Adipocyte (in vitro differentiated cells): ENCODE measurements at regions not wholly inside any gene's neighbourhood (a gene's known extent, or its start where the extent isn't known, plus 50 kb on each side); places are given as distances from the start of the nearest gene placed in this dataset.
A peak's percentile ranks its signal among the peaks of the same experiment; 100 is the strongest.

Experiments used
- DNase-seq: peaks from one replicate; pipeline ENCODE4 v3.0.0-alpha.2; 2015; ENCODE audit warnings: low read depth
- H3K27me3 ChIP-seq: replicated peaks from 2 replicates; pipeline ENCODE4 v1.7.0; 2013; ENCODE audit warnings: mild to moderate bottlenecking, low read length, moderate library complexity; ENCODE audit not compliant: control insufficient read depth, insufficient read depth
- H3K36me3 ChIP-seq: 2 replicates; pipeline ENCODE4 v1.7.0; 2013; ENCODE audit warnings: low read length, mild to moderate bottlenecking, moderate library complexity; ENCODE audit not compliant: control insufficient read depth, insufficient read depth, severe bottlenecking
- H3K4me1 ChIP-seq: 2 replicates; pipeline ENCODE4 v1.7.0; 2013; ENCODE audit warnings: mild to moderate bottlenecking, low read length, moderate library complexity; ENCODE audit not compliant: control insufficient read depth, insufficient read depth
- H3K4me3 ChIP-seq: 2 replicates; pipeline ENCODE4 v1.7.0; 2013; ENCODE audit warnings: mild to moderate bottlenecking, low read length, moderate library complexity
- H3K9ac ChIP-seq: 2 replicates; pipeline ENCODE4 v1.7.0; 2013; ENCODE audit warnings: mild to moderate bottlenecking, low read length, moderate library complexity
- H3K9me3 ChIP-seq: 2 replicates; pipeline ENCODE4 v1.7.0; 2013; ENCODE audit warnings: mild to moderate bottlenecking, low read length, moderate library complexity; ENCODE audit not compliant: control insufficient read depth

DNA sequence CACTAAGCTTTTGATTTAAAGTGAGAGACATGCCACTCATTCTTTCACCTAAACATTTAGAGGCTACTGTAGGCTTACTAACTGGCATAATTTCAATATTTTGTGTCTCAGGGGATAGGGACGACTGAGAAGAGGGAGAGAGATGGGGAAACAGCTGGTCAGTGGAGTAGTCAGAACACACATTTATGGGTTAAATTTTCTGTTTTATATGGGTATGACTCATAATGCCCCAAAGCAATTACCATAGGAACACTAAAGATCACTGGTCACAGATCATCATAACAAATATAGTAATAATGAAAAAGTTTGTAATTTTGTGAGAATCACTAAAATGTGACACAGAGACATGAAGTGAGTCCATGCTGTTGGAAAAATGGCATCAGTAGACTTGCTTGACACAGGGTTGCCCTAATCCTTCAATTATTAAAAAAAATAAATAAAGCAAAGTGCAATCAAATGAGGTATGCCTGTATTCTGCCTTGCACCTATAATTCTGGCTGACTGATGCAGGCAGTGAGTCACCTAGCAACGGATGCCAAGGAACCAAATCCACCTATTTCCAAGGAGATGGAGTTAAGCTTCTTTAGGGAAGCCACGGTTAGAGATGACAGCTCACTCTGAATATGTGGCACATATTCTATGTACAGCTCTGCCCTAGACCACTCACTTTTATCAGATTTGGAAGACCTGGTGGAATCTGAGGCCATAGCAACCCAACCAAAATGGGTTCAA is 166.1 kb downstream of the MARCHF11 start:
- H3K4me1 ChIP-seq: no peaks in the 10 kb centered on the region
- no peak for DNase-seq
- H3K9ac ChIP-seq: no peak overlapping the region
- H3K27me3 ChIP-seq: no peaks in the 10 kb centered on the region
- no peak overlapping the region for H3K4me3 ChIP-seq
- H3K9me3 ChIP-seq: peaks cover 23% of the 10 kb centered on the region
- H3K36me3 ChIP-seq: no peaks in the 10 kb centered on the region

DNA sequence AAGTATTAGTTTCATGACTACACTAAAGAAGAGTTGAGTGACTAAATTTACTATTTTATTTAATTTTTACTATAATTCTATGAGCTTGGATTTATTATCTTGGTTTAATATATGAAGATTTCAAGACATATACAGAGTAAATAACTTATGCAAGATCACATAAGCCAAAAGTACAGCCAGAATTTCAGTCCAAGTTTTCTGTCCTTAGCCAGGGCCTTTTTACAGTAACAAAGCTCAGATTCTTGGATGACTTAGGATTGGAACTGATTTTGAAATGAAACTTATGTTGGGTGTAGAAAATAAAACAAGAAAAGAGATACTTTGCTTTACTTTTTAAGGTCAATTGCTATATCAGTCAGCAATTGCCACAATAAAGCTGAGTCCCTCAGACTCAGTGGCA is 170.3 kb downstream of the MARCHF11 start:
- Histone ChIP-seq H3K36me3 (no peaks in the 10 kb centered on the region), H3K4me1 (no peaks in the 10 kb centered on the region), H3K4me3 (no peak overlapping the region), H3K9ac (no peak overlapping the region), H3K9me3 (peaks cover 17% of the 10 kb centered on the region), H3K27me3 (no peaks in the 10 kb centered on the region)
- no peak for DNase-seq

DNA sequence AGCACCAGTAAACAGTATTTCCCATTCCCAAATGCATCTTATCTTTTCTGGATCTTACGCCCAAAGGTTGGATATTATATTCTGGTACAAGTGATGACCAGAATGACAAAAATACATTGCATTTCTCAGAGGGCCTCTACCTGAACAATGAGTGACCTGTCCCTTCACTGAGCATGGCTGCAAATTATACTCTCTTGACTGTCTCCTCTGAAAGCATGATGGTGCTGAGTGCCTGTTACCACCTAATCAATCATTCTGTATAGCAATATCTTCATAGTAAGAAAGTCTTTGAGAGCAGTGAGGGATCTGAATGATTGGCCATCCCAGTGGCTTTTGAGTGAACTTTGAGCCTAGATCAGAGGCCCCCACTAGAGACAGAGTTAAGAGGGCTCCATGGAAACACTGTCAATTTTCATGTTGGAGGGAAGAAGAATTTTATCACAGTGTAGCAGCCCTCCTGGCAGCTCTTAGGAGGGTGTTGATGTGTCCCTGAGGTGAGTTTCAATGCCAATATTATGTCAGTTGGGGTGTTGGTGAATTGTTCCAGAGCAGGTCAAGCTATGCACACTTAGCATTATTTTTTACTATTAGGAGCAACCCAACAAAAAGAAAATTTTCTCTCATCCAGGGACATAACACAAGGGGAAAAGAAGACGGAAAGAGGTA is 171.7 kb downstream of the MARCHF11 start:
- H3K4me3 ChIP-seq: no peak overlapping the region
- H3K4me1 ChIP-seq: no peaks in the 10 kb centered on the region
- no peaks in the 10 kb centered on the region for H3K36me3 ChIP-seq
- H3K27me3 ChIP-seq: no peaks in the 10 kb centered on the region
- H3K9ac ChIP-seq: no peak overlapping the region
- DNase-seq: no peak
- peaks cover 17% of the 10 kb centered on the region for H3K9me3 ChIP-seq

DNA sequence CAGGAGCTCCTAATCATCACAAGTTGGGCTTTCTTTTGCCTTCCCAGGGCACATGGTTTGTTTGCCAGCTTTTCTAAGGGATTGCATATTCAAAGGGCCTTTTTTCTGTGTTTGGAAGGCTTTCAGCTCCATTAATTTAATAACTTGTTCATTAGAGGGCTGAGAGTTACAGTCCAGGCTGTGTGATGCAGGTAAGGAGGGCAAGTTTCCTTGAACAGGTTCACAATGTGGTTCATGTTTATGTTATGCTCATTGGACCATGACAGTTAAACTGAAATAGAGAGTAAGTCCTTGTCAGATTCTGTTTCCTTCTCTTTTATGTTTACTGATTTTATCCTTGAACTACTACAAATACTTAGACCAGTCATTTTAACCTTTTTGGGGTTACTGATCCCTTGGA is 174.4 kb downstream of the MARCHF11 start:
- no peak for DNase-seq
- H3K9ac ChIP-seq: no peak overlapping the region
- H3K9me3 ChIP-seq: peaks cover 17% of the 10 kb centered on the region
- H3K4me3 ChIP-seq: no peak overlapping the region
- no peaks in the 10 kb centered on the region for H3K4me1 ChIP-seq
- no peaks in the 10 kb centered on the region for H3K36me3 ChIP-seq
- H3K27me3 ChIP-seq: peaks cover 13% of the 10 kb centered on the region

DNA sequence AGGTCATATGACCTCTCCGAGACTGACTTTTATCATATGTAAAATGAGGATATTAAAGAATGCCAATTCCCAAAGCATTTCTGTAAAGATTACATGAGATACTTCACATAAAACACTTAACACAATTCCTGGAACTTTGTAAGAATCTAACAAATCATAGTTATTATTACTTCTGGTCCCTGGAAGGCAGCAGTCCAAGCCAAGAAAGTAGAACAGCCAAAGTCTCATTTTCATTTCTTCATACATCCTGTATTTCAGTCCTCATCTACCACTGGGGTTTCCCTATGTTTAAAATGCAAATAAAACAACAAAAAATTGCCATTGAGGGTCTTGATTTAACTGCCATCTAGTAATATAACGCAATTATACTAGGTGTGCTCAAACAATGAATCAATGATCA is 179.5 kb downstream of the MARCHF11 start:
- Histone ChIP-seq H3K27me3 (peaks cover 13% of the 10 kb centered on the region), H3K9me3 (peaks cover 6% of the 10 kb centered on the region), H3K4me3 (no peak overlapping the region), H3K4me1 (no peaks in the 10 kb centered on the region), H3K36me3 (no peaks in the 10 kb centered on the region), H3K9ac (no peak overlapping the region)
- DNase-seq: no peak

DNA sequence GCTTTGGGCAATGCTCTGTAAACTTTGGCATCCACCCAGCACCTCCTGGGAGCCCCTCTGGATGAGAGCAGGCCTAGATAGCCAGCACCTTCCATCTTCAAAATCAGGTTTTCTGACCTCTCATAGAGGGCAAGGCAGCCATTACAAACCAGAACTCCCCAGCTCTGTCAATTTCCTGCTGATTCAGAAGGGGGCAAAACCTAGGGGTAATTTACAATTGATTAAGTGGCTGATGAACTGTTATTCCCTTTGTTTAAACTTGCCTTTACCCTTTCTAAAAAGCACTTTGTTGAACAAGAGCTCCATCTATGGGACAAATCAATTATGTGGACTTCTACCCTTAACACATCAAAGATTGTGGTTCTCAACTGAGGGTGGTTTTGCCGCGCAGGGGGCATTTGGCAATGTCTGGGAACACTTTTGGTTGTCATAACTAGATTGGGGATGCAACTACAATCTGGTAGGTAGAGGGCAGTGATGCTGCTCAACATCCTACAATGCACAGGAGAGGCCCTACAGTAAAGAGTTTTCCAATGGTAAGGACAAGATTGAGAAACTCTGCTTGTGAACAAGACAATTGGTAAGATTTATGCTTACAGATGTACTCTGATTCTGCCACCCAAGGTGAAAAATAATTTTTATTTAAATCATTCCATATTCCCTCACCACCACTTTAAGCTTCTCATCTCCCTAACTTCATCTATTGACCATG is 184.1 kb downstream of the MARCHF11 start:
- peak; percentile 75 for DNase-seq
- Histone ChIP-seq H3K36me3 (no peaks in the 10 kb centered on the region), H3K4me3 (no peak overlapping the region), H3K9ac (no peak overlapping the region), H3K4me1 (peaks cover 9% of the 10 kb centered on the region), H3K27me3 (peaks cover 2% of the 10 kb centered on the region), H3K9me3 (peaks cover 21% of the 10 kb centered on the region)

DNA sequence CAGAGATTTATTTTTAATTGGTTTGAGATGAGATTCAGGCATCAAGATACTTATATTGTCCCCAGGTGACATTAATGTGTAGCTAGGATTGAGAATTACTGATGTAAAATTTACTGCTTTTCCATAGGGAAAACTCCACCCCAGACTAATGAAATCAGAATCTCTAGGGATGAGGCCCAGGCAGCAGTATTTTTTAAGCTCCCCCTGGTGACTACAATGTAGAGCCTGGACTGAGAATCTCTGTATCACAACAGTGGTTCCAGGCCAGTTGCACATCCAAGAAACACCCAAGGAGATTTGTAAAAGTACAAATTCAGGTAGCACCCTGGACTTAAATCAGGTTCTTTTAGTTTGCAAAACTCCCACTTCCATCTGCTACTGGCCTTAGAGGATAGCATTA is 185.7 kb downstream of the MARCHF11 start:
- Histone ChIP-seq H3K27me3 (no peaks in the 10 kb centered on the region), H3K9ac (no peak overlapping the region), H3K4me1 (peaks cover 9% of the 10 kb centered on the region), H3K9me3 (peaks cover 27% of the 10 kb centered on the region), H3K36me3 (no peaks in the 10 kb centered on the region), H3K4me3 (no peak overlapping the region)
- DNase-seq: peak; percentile 35

DNA sequence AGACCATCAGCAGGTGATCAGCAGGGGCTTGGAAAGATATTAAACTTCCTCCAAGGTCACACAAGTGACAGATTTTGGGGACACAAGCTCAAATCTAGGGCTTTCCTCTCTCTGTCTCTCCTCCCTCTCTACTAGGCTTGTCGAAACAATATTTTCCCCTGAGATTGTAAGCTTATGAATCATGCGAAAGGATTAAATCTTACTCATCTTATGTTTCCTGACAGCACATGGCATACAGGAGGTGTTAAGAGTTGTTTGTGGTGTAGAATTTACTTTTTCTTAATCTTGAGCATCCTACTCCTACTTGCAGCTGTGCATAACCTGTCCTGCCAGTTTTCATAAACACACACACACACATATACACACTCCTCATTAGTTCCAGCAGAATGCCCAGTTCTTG is 186.3 kb downstream of the MARCHF11 start:
- H3K36me3 ChIP-seq: no peaks in the 10 kb centered on the region
- peak; percentile 31 for DNase-seq
- no peak overlapping the region for H3K9ac ChIP-seq
- peaks cover 9% of the 10 kb centered on the region for H3K4me1 ChIP-seq
- H3K9me3 ChIP-seq: peaks cover 27% of the 10 kb centered on the region
- no peaks in the 10 kb centered on the region for H3K27me3 ChIP-seq
- H3K4me3 ChIP-seq: no peak overlapping the region

DNA sequence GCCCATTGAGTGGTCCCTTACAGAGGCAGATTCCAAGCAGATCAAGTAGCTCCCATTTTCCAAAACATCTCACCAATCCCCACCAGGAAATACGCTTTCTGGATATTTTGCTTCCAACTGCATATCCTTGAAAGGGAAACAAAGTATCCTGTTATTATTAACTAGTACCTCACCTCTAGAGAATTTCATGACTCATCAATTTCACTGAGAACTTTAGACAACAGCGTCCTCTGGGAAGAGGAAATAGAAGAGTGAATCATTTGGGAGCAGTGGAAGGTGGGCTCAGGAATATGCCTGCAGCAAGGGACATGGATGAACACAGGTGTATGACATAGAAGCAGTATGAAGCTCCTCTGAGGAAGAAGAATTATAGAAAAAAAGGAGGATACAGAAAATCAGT is 186.7 kb downstream of the MARCHF11 start:
- Histone ChIP-seq H3K4me1 (peaks cover 9% of the 10 kb centered on the region), H3K27me3 (no peaks in the 10 kb centered on the region), H3K9me3 (peaks cover 27% of the 10 kb centered on the region), H3K4me3 (peak overlapping the region; percentile 13), H3K36me3 (no peaks in the 10 kb centered on the region), H3K9ac (no peak overlapping the region)
- peak; percentile 12 for DNase-seq

DNA sequence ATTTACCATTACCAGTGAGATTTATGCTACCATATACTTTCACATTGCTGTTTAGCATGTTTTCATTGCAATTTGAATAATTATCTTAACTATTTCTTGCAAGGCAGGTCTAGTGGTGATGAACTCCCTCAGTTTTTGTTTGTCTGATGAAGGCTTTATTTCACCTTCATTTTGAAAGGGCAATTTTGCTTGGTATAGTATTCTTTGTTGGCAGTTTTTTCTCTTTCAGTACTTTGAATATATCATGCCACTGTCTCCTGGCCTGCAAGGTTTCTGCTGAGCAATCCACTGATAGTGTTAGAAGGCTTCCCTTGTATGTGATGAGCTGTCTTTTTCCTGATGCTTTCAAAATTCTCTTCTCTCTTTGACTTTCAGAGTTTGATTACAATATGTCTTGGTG is 188.0 kb downstream of the MARCHF11 start:
- no peaks in the 10 kb centered on the region for H3K36me3 ChIP-seq
- H3K27me3 ChIP-seq: no peaks in the 10 kb centered on the region
- no peak overlapping the region for H3K4me3 ChIP-seq
- peaks cover 27% of the 10 kb centered on the region for H3K9me3 ChIP-seq
- no peak for DNase-seq
- no peak overlapping the region for H3K9ac ChIP-seq
- H3K4me1 ChIP-seq: peaks cover 9% of the 10 kb centered on the region
